ENCODE measurements at regions not wholly inside any gene's neighbourhood (a gene's known extent, or its start where the extent isn't known, plus 50 kb on each side); places are given as distances from the start of the nearest gene placed in this dataset.

- Histone ChIP-seq H2BK20ac (ENCODE audit: low read length) (no peak overlapping the region), H3K27ac (ENCODE audit: low read depth, low read length) (no peak overlapping the region), H2AFZ (ENCODE audit: low read length) (no peak overlapping the region), H2BK15ac (ENCODE audit: low read length) (no peak overlapping the region), H3K14ac (ENCODE audit: insufficient read length) (no peak overlapping the region), H3K23me2 (ENCODE audit: low read depth, low read length) (peaks cover 4% of the 10 kb centered on the region; the same call in 1 of the 2 replicates), H4K91ac (replicated peaks; ENCODE audit: insufficient read length, low read length) (no peak overlapping the region), H3K79me2 (ENCODE audit: control insufficient read depth in 1 of 2, insufficient read depth in 2 of 2, low read length in 2 of 2) (no peaks in the 10 kb centered on the region), H3K4ac (replicated peaks; ENCODE audit: insufficient read length, low read depth, low read length) (no peak overlapping the region), H3K18ac (ENCODE audit: extremely low read depth, low read length) (no peak overlapping the region), H2BK120ac (replicated peaks; ENCODE audit: low read depth, low read length) (no peak overlapping the region), H2BK5ac (ENCODE audit: low read depth, low read length) (no peak overlapping the region), H4K8ac (ENCODE audit: extremely low read depth, insufficient read depth, low read length) (peak overlapping the region; percentile 14; the same call in 1 of the 2 replicates), H3K4me1 (replicated peaks in 1 of 4; ENCODE audit: control insufficient read depth in 3 of 4, insufficient read depth in 4 of 4, low read length in 3 of 4) (no peaks in the 10 kb centered on the region), H2BK12ac (ENCODE audit: low read depth, low read length) (no peak overlapping the region), H3K79me1 (ENCODE audit: low read depth, low read length) (no peaks in the 10 kb centered on the region), H3K56ac (replicated peaks; ENCODE audit: insufficient read length, low read depth, low read length) (no peak overlapping the region), H3K9ac (replicated peaks in 1 of 4; ENCODE audit: extremely low read depth in 1 of 4, low read depth in 3 of 4, low read length in 3 of 4) (no peak overlapping the region), H4K5ac (ENCODE audit: insufficient read length, low read depth, low read length) (no peak overlapping the region), H3K27me3 (replicated peaks in 1 of 4; ENCODE audit: control insufficient read depth in 3 of 4, extremely low read depth in 1 of 4, insufficient read depth in 3 of 4, low read length in 3 of 4) (no peaks in the 10 kb centered on the region; a peak in 1 of 7 replicates), H4K20me1 (replicated peaks in 1 of 2; ENCODE audit: control insufficient read depth in 1 of 2, insufficient read depth in 2 of 2, low read length in 2 of 2) (no peaks in the 10 kb centered on the region), H3K36me3 (ENCODE audit: control insufficient read depth in 2 of 4, insufficient read depth in 4 of 4, low read length in 3 of 4) (no peaks in the 10 kb centered on the region), H3K4me3 (ENCODE audit: extremely low read depth in 1 of 4, insufficient read depth in 2 of 4, low read depth in 3 of 4, low read length in 4 of 4) (no peak overlapping the region), H3K9me3 (ENCODE audit: insufficient read depth in 2 of 2, low read depth in 1 of 2, low read length in 1 of 2) (no peaks in the 10 kb centered on the region), H3K4me2 (ENCODE audit: insufficient read depth in 1 of 2, low read depth in 2 of 2, low read length in 2 of 2) (no peak overlapping the region), H3K23ac (ENCODE audit: insufficient read length) (no peak overlapping the region), H2AK5ac (ENCODE audit: low read depth, low read length) (no peak overlapping the region)
- no peak for DNase-seq (ENCODE audit: low read depth in 1 of 2, low spot score in 2 of 2)
- 88% methylated on average over 11 of the region's 11 CpGs; no CpG with 5 or more reads in 1 of the 2 experiments for WGBS, 2 experiments (ENCODE audit: extremely low coverage in 1 of 2, insufficient coverage in 1 of 2, insufficient read length in 1 of 2, insufficient replicate concordance in 2 of 2, low coverage in 1 of 2, low lambda C conversion rate in 2 of 2, missing lambda C conversion rate in 1 of 2)
- TF ChIP-seq HDAC6 (IDR thresholded peaks at IDR 0.05; ENCODE audit: low read depth, low read length) (no peak), RFX5 (IDR thresholded peaks at IDR 0.05; ENCODE audit: borderline replicate concordance, low read depth, low read length) (no peak), TBP (IDR thresholded peaks at IDR 0.05; ENCODE audit: low read depth, low read length) (no peak), EP300 (IDR thresholded peaks at IDR 0.05; ENCODE audit: borderline replicate concordance in 1 of 2, low read depth in 2 of 2, low read length in 2 of 2) (no peak), NANOG (IDR thresholded peaks at IDR 0.05; ENCODE audit: insufficient read depth, low read depth, low read length, poor library complexity, severe bottlenecking) (no peak), TAF7 (optimal IDR thresholded peaks at IDR 0.05; ENCODE audit: borderline replicate concordance, low read depth, low read length) (no peak), TAF1 (IDR thresholded peaks at IDR 0.05; ENCODE audit: low read depth, low read length) (no peak), EGR1 (IDR thresholded peaks at IDR 0.05; ENCODE audit: borderline replicate concordance, low read depth, low read length) (no peak), CREB1 (IDR thresholded peaks at IDR 0.05) (no peak), ASH2L (IDR thresholded peaks at IDR 0.05; ENCODE audit: low read length) (no peak), SAP30 (IDR thresholded peaks at IDR 0.05; ENCODE audit: insufficient read depth, insufficient replicate concordance, low read length) (no peak), BCL11A (IDR thresholded peaks at IDR 0.05; ENCODE audit: low read depth in 2 of 2, low read length in 2 of 2) (no peak), EZH2 (IDR thresholded peaks at IDR 0.05; ENCODE audit: low read depth, low read length, severe bottlenecking) (no peak), SUZ12 (IDR thresholded peaks at IDR 0.05; ENCODE audit: low read length) (no peak), BRCA1 (IDR thresholded peaks at IDR 0.05; ENCODE audit: low read depth, low read length) (no peak)
- no peak for FAIRE-seq
- POLR2A ChIA-PET (ENCODE audit: partially characterized antibody): no interaction called here
- CTCF ChIA-PET (ENCODE audit: partially characterized antibody): interaction anchor here (0.6 kb wide), 1 partner anchor 9 kb away, joined by 4 read pairs; no protein-coding TSS in a partner anchor
Observed at GRCh38 chr2:15788455-15788829, 151.9 kb upstream of the MYCN start.
